K562 (cell line): ENCODE measurements at regions not wholly inside any gene's neighbourhood (a gene's known extent, or its start where the extent isn't known, plus 50 kb on each side); places are given as distances from the start of the nearest gene placed in this dataset.

Experiments used
- ATAC-seq: fragments of 200-7000 bp; cut with Tn5 transposase; 3 replicates; pipeline ENCODE4 v1.9.1; 2020; ENCODE audit warnings: moderate library complexity
- BruUV-seq: library from RNA; stranded (reverse); fragments of 400-500 nt; replicated peaks from 2 replicates; lab custom pipeline; 2021; lab: Mats Ljungman, UMichigan
- CTCF ChIA-PET: fragments of 300-600 bp; formaldehyde crosslinking; extraction: SDS; loops from one replicate; lab custom pipeline; 2021; ENCODE audit warnings: low intra/inter-chr PET ratio; lab: Yijun Ruan, JAX
- POLR2A ChIA-PET: fragments of 300-600, 350-650 bp; sonication (Branson Sonifier 250); formaldehyde crosslinking; extraction: SDS; loops from one replicate; lab custom pipeline; 2021; ENCODE audit warnings: antibody characterized with exemption, inconsistent platforms; lab: Yijun Ruan, JAX
- DNase-seq, 4 experiments: peaks; one replicate each; pipeline versions ENCODE4 v3.0.0 to v3.0.0-alpha.2; 2011 to 2018; ENCODE audit warnings: low spot score in 3 of 4, mixed read lengths in 3 of 4; ENCODE audit errors: extremely low read depth in 1 of 4
- FAIRE-seq: peaks from 2 replicates; lab custom pipeline; 2011; peaks lifted over from hg19 to GRCh38; lab: Jason Lieb, UNC
- H2AFZ ChIP-seq: 2 replicates; pipeline ENCODE4 v1.6.0; 2011; ENCODE audit warnings: low read depth, low read length, control low read depth, inconsistent platforms
- H3K27ac ChIP-seq: fragments of 200-600 bp; 3 replicates; pipeline ENCODE4 v1.8.0; 2011; ENCODE audit warnings: low read depth, mild to moderate bottlenecking, control low read depth, inconsistent platforms, low read length, moderate library complexity, mixed read lengths; ENCODE audit errors: extremely low read depth
- H3K27me3 ChIP-seq, 2 experiments: fragments of 300-600 bp in 1 of 2; 2 replicates in 1 of 2; 3 replicates in 1 of 2; pipeline versions ENCODE4 v1.6.0 to v1.8.0; 2011; ENCODE audit warnings: inconsistent platforms in 2 of 2, low read length in 2 of 2, mild to moderate bottlenecking in 1 of 2, mixed read lengths in 1 of 2, moderate library complexity in 1 of 2; ENCODE audit not compliant: control insufficient read depth in 2 of 2, insufficient read depth in 2 of 2
- H3K36me3 ChIP-seq: fragments of 300-600 bp; 3 replicates; pipeline ENCODE4 v1.8.0; 2011; ENCODE audit warnings: mild to moderate bottlenecking, low read length, inconsistent platforms; ENCODE audit not compliant: control insufficient read depth, insufficient read depth
- H3K4me1 ChIP-seq, 2 experiments: fragments of 200-600 bp in 1 of 2; replicated peaks in 1 of 2; 2 replicates in 1 of 2; 3 replicates in 1 of 2; pipeline versions ENCODE4 v1.5.1 to v1.8.0; 2011; ENCODE audit warnings: inconsistent platforms in 2 of 2, low read length in 2 of 2, mild to moderate bottlenecking in 1 of 2, mixed read lengths in 1 of 2, moderate library complexity in 1 of 2; ENCODE audit not compliant: control insufficient read depth in 2 of 2, insufficient read depth in 2 of 2
- H3K4me2 ChIP-seq: 2 replicates; pipeline ENCODE4 v1.6.1; 2011; ENCODE audit warnings: low read length, control low read depth, inconsistent platforms, mixed read lengths; ENCODE audit not compliant: insufficient read depth
- H3K4me3 ChIP-seq: fragments of 200-600 bp; sonication (generic), shearing (Covaris generic); 2 replicates; pipeline ENCODE4 v1.5.1; 2016; ENCODE audit warnings: control low read depth, inconsistent platforms
- H3K79me2 ChIP-seq: fragments of 200-600 bp; 3 replicates; pipeline ENCODE4 v1.8.0; 2011; ENCODE audit warnings: low read length, inconsistent platforms; ENCODE audit not compliant: control insufficient read depth, insufficient read depth
- H3K9ac ChIP-seq, 2 experiments: 2 replicates each; pipeline versions ENCODE4 v1.6.0 to v1.6.1; 2011; ENCODE audit warnings: low read depth in 2 of 2, low read length in 2 of 2, control low read depth in 1 of 2, inconsistent platforms in 1 of 2, mild to moderate bottlenecking in 1 of 2, mixed read lengths in 1 of 2; ENCODE audit not compliant: insufficient read depth in 1 of 2
- H3K9me1 ChIP-seq: one replicate; pipeline ENCODE4 v1.6.0; 2011; ENCODE audit warnings: inconsistent platforms, mild to moderate bottlenecking, low read length, moderate library complexity; ENCODE audit not compliant: control insufficient read depth, insufficient read depth
- H3K9me3 ChIP-seq: replicated peaks from 2 replicates; pipeline ENCODE4 v1.5.1; 2011; ENCODE audit warnings: low read depth, low read length, inconsistent platforms; ENCODE audit not compliant: control insufficient read depth, insufficient read depth
- H4K20me1 ChIP-seq: replicated peaks from 2 replicates; pipeline ENCODE4 v1.6.1; 2011; ENCODE audit warnings: low read length, inconsistent platforms, mixed read lengths; ENCODE audit not compliant: control insufficient read depth, insufficient read depth
- ATF3 ChIP-seq, 2 experiments: fragments of 450-650 bp in 1 of 2; sonication (generic) in 1 of 2; formaldehyde crosslinking in 1 of 2; IDR thresholded peaks in 1 of 2; conservative IDR thresholded peaks in 1 of 2; 2 replicates each; pipeline versions ENCODE4 v1.6.1 to v1.8.1; 2016 to 2023; ENCODE audit warnings: mild to moderate bottlenecking in 2 of 2, moderate library complexity in 2 of 2, inconsistent platforms in 1 of 2, missing genetic modification reagents in 1 of 2
- CHD7 ChIP-seq: fragments of 200-600 bp; sonication (generic); IDR thresholded peaks from one replicate; pipeline ENCODE4 v1.6.1; 2012; ENCODE audit warnings: mild to moderate bottlenecking, low read depth, low read length, inconsistent platforms
- HNRNPUL1 ChIP-seq: fragments of 200-400 bp; formaldehyde crosslinking; IDR thresholded peaks from 2 replicates; pipeline ENCODE4 v1.6.1; 2017; ENCODE audit warnings: low read length
- MAFG ChIP-seq: fragments of 450-650 bp; conservative IDR thresholded peaks from 2 replicates; pipeline ENCODE4 v1.6.1; 2016; ENCODE audit warnings: missing genetic modification characterization, missing compliant biosample characterization
- NELFE ChIP-seq: IDR thresholded peaks from 2 replicates; pipeline ENCODE4 v1.6.1; 2011; ENCODE audit warnings: mild to moderate bottlenecking; ENCODE audit not compliant: insufficient read depth, insufficient read length
- NUFIP1 ChIP-seq: fragments of 450-650 bp; IDR thresholded peaks from 2 replicates; pipeline ENCODE4 v1.6.1; 2018; ENCODE audit not compliant: partially characterized antibody
- PYGO2 ChIP-seq: fragments of 450-650 bp; IDR thresholded peaks from 2 replicates; pipeline ENCODE4 v1.6.1; 2016; ENCODE audit warnings: mild to moderate bottlenecking, missing genetic modification characterization, moderate library complexity, missing compliant biosample characterization
- ZBTB9 ChIP-seq: fragments of 450-650 bp; formaldehyde crosslinking; IDR thresholded peaks from 2 replicates; pipeline ENCODE4 v1.4.0; 2020; ENCODE audit warnings: mild to moderate bottlenecking, moderate library complexity
- WGBS: fragments of 100-300 bp; shearing (Covaris generic); methylation state at CpG from one replicate; pipeline ENCODE4 v1.1.6; 2016; ENCODE audit warnings: low coverage, mixed read lengths; ENCODE audit not compliant: insufficient coverage; ENCODE audit errors: missing lambda C conversion rate; 5-methylcytosine and 5-hydroxymethylcytosine counted together
- in situ Hi-C: fragments of 300-500 bp; cut with MboI; formaldehyde crosslinking; loops from 4 replicates; pipeline ENCODE4 v1.15.0; 2018; ENCODE audit warnings: inconsistent platforms, mixed read lengths
- intact Hi-C: fragments of 100-400 bp; cut with micrococcal nuclease; formaldehyde crosslinking; loops from 2 replicates; pipeline ENCODE4 v1.14.2; 2022

GRCh38 chr15:39202641-39203040 lies 378.2 kb upstream of the THBS1 start (continued):
- no peak for TF ChIP-seq NUFIP1
- TF ChIP-seq ZBTB9 (CRISPR knock-in tag) = no peak
- TF ChIP-seq PYGO2 (tag) = no peak

- ATAC-seq (no peak), FAIRE-seq (no peak), DNase-seq (no peak)
- Histone ChIP-seq H3K9me1 (no peaks in the 10 kb centered on the region), H3K9me3 (no peaks in the 10 kb centered on the region), H3K27me3 (peaks cover 0 to 2% of the 10 kb centered on the region in 2 experiments; a peak in 1 of 5 replicates), H3K9ac (no peak overlapping the region), H3K4me3 (no peak overlapping the region), H3K36me3 (no peaks in the 10 kb centered on the region), H4K20me1 (no peaks in the 10 kb centered on the region), H3K79me2 (no peaks in the 10 kb centered on the region), H2AFZ (no peak overlapping the region), H3K4me2 (no peak overlapping the region), H3K4me1 (no peaks in the 10 kb centered on the region), H3K27ac (no peak overlapping the region)
- BruUV-seq = no TSS peak
- ChIA-PET CTCF (no interaction called here), POLR2A (no interaction called here)
- intact Hi-C loops = no loop called here
- WGBS = 0% methylated on average over 1 of the region's 1 CpG
- in situ Hi-C loops = no loop called here
- TF ChIP-seq HNRNPUL1 (no peak), CHD7 (no peak), NELFE (no peak), ATF3 (IDR thresholded peaks at IDR 0.05) (no peak), ATF3 (CRISPR knock-in tag; conservative IDR thresholded peaks at IDR 0.05) (no peak), MAFG (tag) (no peak)
Measured at GRCh38 chr15:39204031-39204430, 376.8 kb upstream of the THBS1 start.
